ENCODE measurements at regions not wholly inside any gene's neighbourhood (a gene's known extent, or its start where the extent isn't known, plus 50 kb on each side); places are given as distances from the start of the nearest gene placed in this dataset.

GRCh38 chr2:221999166-221999565 is 299.6 kb downstream of the PAX3 start:
- in situ Hi-C loops (cut with HindIII; ENCODE audit: extremely low pct_ligation_motif_present, low pct_unique_long_range_greater_than_20kb) = no loop called here
- DNase-seq (ENCODE audit: low spot score) = no peak

More at GRCh38 chr2:221999166-221999565, 299.6 kb downstream of the PAX3 start:
- WGBS (ENCODE audit: low lambda C conversion rate) = 0% methylated on average over 2 of the region's 2 CpGs
- H3K4me2 ChIP-seq (ENCODE audit: low read depth, low read length) = no peak overlapping the region
- no peaks in the 10 kb centered on the region for H3K79me2 ChIP-seq (ENCODE audit: insufficient read depth, low read length)
- no peak overlapping the region for H3K4me3 ChIP-seq (replicated peaks in 1 of 3; ENCODE audit: insufficient read depth in 1 of 3, low read depth in 2 of 3, low read length in 3 of 3)
- no peak overlapping the region for H2AFZ ChIP-seq (ENCODE audit: low read length)
- POLR2A ChIA-PET = no interaction called here
- FAIRE-seq (no peak), ATAC-seq (no peak)
- H3K27me3 ChIP-seq (ENCODE audit: control insufficient read depth in 1 of 2, insufficient read depth in 2 of 2, low read length in 2 of 2) = no peaks in the 10 kb centered on the region
- no peaks in the 10 kb centered on the region for H3K4me1 ChIP-seq (ENCODE audit: insufficient read depth, low read length)
- BruUV-seq (replicated peaks) = no TSS peak
- H3K27ac ChIP-seq (ENCODE audit: extremely low read length, insufficient read depth, low read length) = no peak overlapping the region
- intact Hi-C loops (cut with micrococcal nuclease; ENCODE audit: unreplicated experiment) = no loop called here
- no peak for TF ChIP-seq PRDM10 (CRISPR knock-in tag; IDR thresholded peaks at IDR 0.05; ENCODE audit: low read depth)
- no peak for TF ChIP-seq TGIF2 (CRISPR knock-in tag; IDR thresholded peaks at IDR 0.05)
- TF ChIP-seq SATB2 (CRISPR knock-in tag; IDR thresholded peaks at IDR 0.05) = no peak
- TF ChIP-seq ZNF264 (CRISPR knock-in tag; IDR thresholded peaks at IDR 0.05) = no peak
- TF ChIP-seq ZNF552 (CRISPR knock-in tag; IDR thresholded peaks at IDR 0.05; ENCODE audit: borderline replicate concordance) = no peak
- TF ChIP-seq ZNF556 (CRISPR knock-in tag; IDR thresholded peaks at IDR 0.05; ENCODE audit: borderline replicate concordance) = no peak
- no peak for TF ChIP-seq ZSCAN30 (CRISPR knock-in tag; IDR thresholded peaks at IDR 0.05)
- no peak for TF ChIP-seq ZBTB1 (CRISPR knock-in tag; IDR thresholded peaks at IDR 0.05; ENCODE audit: borderline replicate concordance)
- no peak for TF ChIP-seq ZNF460 (CRISPR knock-in tag; IDR thresholded peaks at IDR 0.05; ENCODE audit: borderline replicate concordance)
- no peak for TF ChIP-seq SAP130 (CRISPR knock-in tag; IDR thresholded peaks at IDR 0.05; ENCODE audit: low read depth)
- no peak for TF ChIP-seq ZBTB7B (CRISPR knock-in tag; IDR thresholded peaks at IDR 0.05)
- TF ChIP-seq MXI1 (IDR thresholded peaks at IDR 0.05; ENCODE audit: borderline replicate concordance, low read depth, low read length) = no peak
- TF ChIP-seq IRF2 (CRISPR knock-in tag; IDR thresholded peaks at IDR 0.05) = no peak
- no peak for TF ChIP-seq KLF16 (CRISPR knock-in tag; IDR thresholded peaks at IDR 0.05)
- no peak for TF ChIP-seq SALL1 (CRISPR knock-in tag; IDR thresholded peaks at IDR 0.05)
- TF ChIP-seq YY1 (IDR thresholded peaks at IDR 0.05; ENCODE audit: insufficient read depth, insufficient replicate concordance, low read depth, low read length) = no peak
- TF ChIP-seq SRSF1 (optimal IDR thresholded peaks at IDR 0.05; ENCODE audit: low read depth, low read length) = no peak
- TF ChIP-seq MEF2D (CRISPR knock-in tag; IDR thresholded peaks at IDR 0.05) = no peak
- CTCF ChIA-PET (ENCODE audit: low intra/inter-chr PET ratio, low total read pairs) = no interaction called here
- no peaks in the 10 kb centered on the region for H4K20me1 ChIP-seq (ENCODE audit: insufficient read depth, low read length)
- H3K9ac ChIP-seq (ENCODE audit: insufficient read depth, low read depth, low read length) = no peak overlapping the region
- no peaks in the 10 kb centered on the region for H3K36me3 ChIP-seq (replicated peaks in 1 of 2; ENCODE audit: control insufficient read depth in 1 of 2, insufficient read depth in 2 of 2, low read length in 2 of 2)
- no peaks in the 10 kb centered on the region for H3K9me3 ChIP-seq (ENCODE audit: low read length)

All from HepG2 (cell line).